ENCODE measurements at regions not wholly inside any gene's neighbourhood (a gene's known extent, or its start where the extent isn't known, plus 50 kb on each side); places are given as distances from the start of the nearest gene placed in this dataset.

GRCh38 chr21:35178827-35179226 lies 129.7 kb upstream of the RUNX1 start:
- Histone ChIP-seq H3K27ac (ENCODE audit: low read depth, low read length, poor library complexity, severe bottlenecking) (no peak overlapping the region), H3K4me2 (ENCODE audit: low read length) (no peak overlapping the region), H3K79me2 (ENCODE audit: insufficient read depth, low read depth, low read length) (no peaks in the 10 kb centered on the region), H3K36me3 (ENCODE audit: insufficient read depth, low read length) (no peaks in the 10 kb centered on the region), H3K4me1 (ENCODE audit: insufficient read depth, low read length, poor library complexity, severe bottlenecking) (no peaks in the 10 kb centered on the region), H3K9me2 (ENCODE audit: insufficient read depth, low read length) (no peaks in the 10 kb centered on the region), H2AFZ (ENCODE audit: low read length) (no peak overlapping the region), H4K20me1 (ENCODE audit: insufficient read depth, low read length) (no peaks in the 10 kb centered on the region), H3K4me3 (ENCODE audit: low read depth, low read length, poor library complexity, severe bottlenecking) (no peak overlapping the region), H3K9me3 (ENCODE audit: low read length) (no peaks in the 10 kb centered on the region; the same call in 1 of the 2 replicates)
- TF ChIP-seq CTCF (conservative IDR thresholded peaks at IDR 0.05; ENCODE audit: low read length), result no peak
- no peak for TF ChIP-seq EZH2phosphoT487 (IDR thresholded peaks at IDR 0.05; ENCODE audit: borderline replicate concordance, low read depth, low read length)
- no TSS peak for BruUV-seq (replicated peaks)
- ChIA-PET POLR2A (interaction anchor here (1.3 kb wide), 1 partner anchor 11 kb away, joined by 3 read pairs; no protein-coding TSS in a partner anchor), CTCF (ENCODE audit: unreplicated experiment) (no interaction called here)
- intact Hi-C loops (cut with micrococcal nuclease; ENCODE audit: unreplicated experiment), result no loop called here
- DNase-seq (ENCODE audit: low spot score), result no peak

GRCh38 chr21:35178098-35178497 lies 129.0 kb upstream of the RUNX1 start:
- H3K79me2 ChIP-seq (ENCODE audit: insufficient read depth, low read depth, low read length), result no peaks in the 10 kb centered on the region
- intact Hi-C loops (cut with micrococcal nuclease; ENCODE audit: unreplicated experiment), result no loop called here
- DNase-seq (ENCODE audit: low spot score), result no peak
- BruUV-seq (replicated peaks), result no TSS peak
- H3K4me3 ChIP-seq (ENCODE audit: low read depth, low read length, poor library complexity, severe bottlenecking), result no peak overlapping the region
- TF ChIP-seq EZH2phosphoT487 (IDR thresholded peaks at IDR 0.05; ENCODE audit: borderline replicate concordance, low read depth, low read length), result no peak
- no peaks in the 10 kb centered on the region for H3K4me1 ChIP-seq (ENCODE audit: insufficient read depth, low read length, poor library complexity, severe bottlenecking)
- no peaks in the 10 kb centered on the region for H4K20me1 ChIP-seq (ENCODE audit: insufficient read depth, low read length)
- H3K36me3 ChIP-seq (ENCODE audit: insufficient read depth, low read length), result no peaks in the 10 kb centered on the region
- H2AFZ ChIP-seq (ENCODE audit: low read length), result no peak overlapping the region
- H3K9me3 ChIP-seq (ENCODE audit: low read length), result no peaks in the 10 kb centered on the region; the same call in 1 of the 2 replicates
- H3K9me2 ChIP-seq (ENCODE audit: insufficient read depth, low read length), result no peaks in the 10 kb centered on the region
- no peak overlapping the region for H3K27ac ChIP-seq (ENCODE audit: low read depth, low read length, poor library complexity, severe bottlenecking)
- no peak overlapping the region for H3K4me2 ChIP-seq (ENCODE audit: low read length)
- ChIA-PET POLR2A (interaction anchor here (1.3 kb wide), 1 partner anchor 11 kb away, joined by 3 read pairs; no protein-coding TSS in a partner anchor), CTCF (ENCODE audit: unreplicated experiment) (no interaction called here)

- Histone ChIP-seq H3K4me3 (ENCODE audit: low read depth, low read length, poor library complexity, severe bottlenecking) (no peak overlapping the region), H3K36me3 (ENCODE audit: insufficient read depth, low read length) (no peaks in the 10 kb centered on the region), H3K79me2 (ENCODE audit: insufficient read depth, low read depth, low read length) (no peaks in the 10 kb centered on the region), H3K4me1 (ENCODE audit: insufficient read depth, low read length, poor library complexity, severe bottlenecking) (peaks cover 34% of the 10 kb centered on the region), H3K9me3 (ENCODE audit: low read length) (no peaks in the 10 kb centered on the region; the same call in 1 of the 2 replicates), H4K20me1 (ENCODE audit: insufficient read depth, low read length) (no peaks in the 10 kb centered on the region), H3K4me2 (ENCODE audit: low read length) (peak overlapping the region; percentile 26; the same call in 1 of the 2 replicates), H3K9me2 (ENCODE audit: insufficient read depth, low read length) (no peaks in the 10 kb centered on the region), H3K27ac (ENCODE audit: low read depth, low read length, poor library complexity, severe bottlenecking) (no peak overlapping the region), H2AFZ (ENCODE audit: low read length) (peak overlapping the region; percentile 47; the same call in 1 of the 2 replicates)
- DNase-seq (ENCODE audit: low spot score), result peak; percentile 29
- ChIA-PET POLR2A (interaction anchor here (0.5 to 0.9 kb wide), 2 partner anchors 26 to 755 kb away, joined by 3 read pairs; no protein-coding TSS in a partner anchor), CTCF (ENCODE audit: unreplicated experiment) (no interaction called here)
- TF ChIP-seq EZH2phosphoT487 (IDR thresholded peaks at IDR 0.05; ENCODE audit: borderline replicate concordance, low read depth, low read length) (no peak), CTCF (conservative IDR thresholded peaks at IDR 0.05; ENCODE audit: low read length) (no peak)
- intact Hi-C loops (cut with micrococcal nuclease; ENCODE audit: unreplicated experiment), result no loop called here
- no TSS peak for BruUV-seq (replicated peaks)
Measured at GRCh38 chr21:35172231-35172630, 123.1 kb upstream of the RUNX1 start.

All from OCI-LY7 (cell line).